Prostate gland (tissue), 2 donors: ENCODE measurements at regions not wholly inside any gene's neighbourhood (a gene's known extent, or its start where the extent isn't known, plus 50 kb on each side); places are given as distances from the start of the nearest gene placed in this dataset.

Experiments used
- DNase-seq: peaks from one replicate; pipeline ENCODE4 v3.0.0-alpha.2; 2019; ENCODE audit warnings: low spot score
- H3K27ac ChIP-seq, 2 donors: fragments of 200-600 bp; sonication (generic); 2 replicates each; pipeline ENCODE4 v1.5.1; 2017 to 2019
- H3K27me3 ChIP-seq: fragments of 200-600 bp; sonication (generic); replicated peaks from 2 replicates; pipeline ENCODE4 v1.5.1; 2019; ENCODE audit not compliant: insufficient read depth
- H3K36me3 ChIP-seq, 2 donors: fragments of 200-600 bp; sonication (generic); 1 replicate in 1 of 2; 2 replicates in 1 of 2; pipeline versions ENCODE4 v1.5.1 to v1.8.1; 2017 to 2019
- H3K4me1 ChIP-seq: fragments of 200-600 bp; sonication (generic); replicated peaks from 2 replicates; pipeline ENCODE4 v1.5.1; 2019
- H3K4me3 ChIP-seq, 2 donors: fragments of 200-600 bp; sonication (generic); 2 replicates each; pipeline ENCODE4 v1.5.1; 2017 to 2019
- H3K9me3 ChIP-seq: fragments of 200-600 bp; sonication (generic); 2 replicates; pipeline ENCODE4 v1.5.1; 2017
- CTCF ChIP-seq, 4 experiments: fragments of 200-600 bp in 2 of 4; fragments of 450-650 bp in 2 of 4; sonication (generic) in 2 of 4; IDR thresholded peaks; 1 replicate in 3 of 4; 2 replicates in 1 of 4; pipeline ENCODE4 v1.5.1; 2016 to 2019; ENCODE audit warnings: antibody characterized with exemption in 4 of 4, mild to moderate bottlenecking in 2 of 4, moderate library complexity in 2 of 4
- POLR2A ChIP-seq: fragments of 450-650 bp; IDR thresholded peaks from one replicate; pipeline ENCODE4 v1.6.1; 2016; ENCODE audit warnings: antibody characterized with exemption, mild to moderate bottlenecking
- POLR2AphosphoS5 ChIP-seq: sonication (generic); formaldehyde crosslinking; IDR thresholded peaks from one replicate; pipeline ENCODE4 v1.6.1; 2017; ENCODE audit warnings: antibody characterized with exemption
- WGBS: methylation state at CpG from one replicate; pipeline ENCODE4 v1.1.5; 2018; 5-methylcytosine and 5-hydroxymethylcytosine counted together
- intact Hi-C: fragments of 100-400 bp; cut with DNase I; formaldehyde crosslinking; loops from one replicate; pipeline ENCODE4 v1.14.2; 2022

DNA sequence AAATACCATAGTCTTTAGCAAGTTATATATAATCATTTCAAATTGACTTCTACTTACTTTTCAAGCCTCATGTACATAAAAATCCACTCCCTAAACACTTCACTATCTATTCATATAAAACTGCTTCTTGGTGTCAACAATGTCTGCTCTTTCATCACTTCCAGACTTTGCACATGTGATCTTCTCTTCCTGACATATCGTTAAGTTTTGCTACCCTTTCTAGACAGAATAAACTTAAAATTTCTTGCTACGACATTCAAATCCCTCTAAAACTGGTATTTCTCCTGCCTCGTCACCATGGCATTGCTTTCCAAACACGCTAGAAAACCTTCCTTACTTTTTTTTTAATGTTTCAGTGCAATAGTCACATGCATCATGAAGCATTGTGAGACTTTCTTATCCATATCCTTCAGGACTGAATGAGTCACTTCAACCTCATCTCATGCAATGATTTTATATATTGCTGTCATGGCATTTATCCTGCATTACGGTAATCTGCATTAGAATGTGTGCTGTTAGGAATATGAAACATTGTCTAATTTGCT lies 122.8 kb downstream of the GMNC start:
- Histone ChIP-seq H3K27me3 (no peaks in the 10 kb centered on the region), H3K9me3 (no peaks in the 10 kb centered on the region), H3K4me1 (no peaks in the 10 kb centered on the region), H3K36me3 (no peaks in the 10 kb centered on the region), H3K27ac (no peak overlapping the region), H3K4me3 (no peak overlapping the region)
- TF ChIP-seq POLR2A (no peak), CTCF (IDR thresholded peaks at IDR 0.05) (no peak), POLR2AphosphoS5 (no peak)
- no peak for DNase-seq
- intact Hi-C loops = no loop called here
- 79% methylated on average over 5 of the region's 5 CpGs for WGBS

- Histone ChIP-seq H3K4me3 (no peak overlapping the region), H3K27ac (no peak overlapping the region), H3K27me3 (no peaks in the 10 kb centered on the region), H3K4me1 (no peaks in the 10 kb centered on the region), H3K9me3 (no peaks in the 10 kb centered on the region), H3K36me3 (no peaks in the 10 kb centered on the region)
- DNase-seq = no peak
- intact Hi-C loops = no loop called here
- WGBS = 92% methylated on average over 2 of the region's 2 CpGs
- TF ChIP-seq POLR2A (no peak), POLR2AphosphoS5 (no peak), CTCF (IDR thresholded peaks at IDR 0.05) (no peak)
Observed at GRCh38 chr3:190738636-190739155, 123.8 kb downstream of the GMNC start.

- DNase-seq = no peak
- Histone ChIP-seq H3K9me3 (no peaks in the 10 kb centered on the region), H3K27ac (no peak overlapping the region), H3K27me3 (no peaks in the 10 kb centered on the region), H3K4me3 (no peak overlapping the region), H3K36me3 (no peaks in the 10 kb centered on the region), H3K4me1 (no peaks in the 10 kb centered on the region)
- TF ChIP-seq CTCF (IDR thresholded peaks at IDR 0.05) (no peak), POLR2AphosphoS5 (no peak), POLR2A (no peak)
- WGBS = 97% methylated on average over 4 of the region's 4 CpGs
- intact Hi-C loops = no loop called here
Observed at GRCh38 chr3:190737446-190737845, 125.0 kb downstream of the GMNC start.

- Histone ChIP-seq H3K27me3 (no peaks in the 10 kb centered on the region), H3K36me3 (no peaks in the 10 kb centered on the region), H3K27ac (no peak overlapping the region), H3K4me3 (no peak overlapping the region), H3K4me1 (no peaks in the 10 kb centered on the region), H3K9me3 (no peaks in the 10 kb centered on the region)
- intact Hi-C loops = no loop called here
- WGBS = 65% methylated on average over 2 of the region's 2 CpGs
- TF ChIP-seq CTCF (IDR thresholded peaks at IDR 0.05) = no peak
- TF ChIP-seq POLR2AphosphoS5 = no peak
- no peak for TF ChIP-seq POLR2A
- DNase-seq = no peak
Observed at GRCh38 chr3:190734490-190734889, 128.0 kb downstream of the GMNC start.

GRCh38 chr3:190733591-190734146 lies 128.8 kb downstream of the GMNC start:
- TF ChIP-seq CTCF (IDR thresholded peaks at IDR 0.05) (no peak), POLR2A (no peak), POLR2AphosphoS5 (no peak)
- no peak overlapping the region for H3K4me3 ChIP-seq
- H3K27ac ChIP-seq = no peak overlapping the region
- DNase-seq = no peak
- H3K36me3 ChIP-seq = no peaks in the 10 kb centered on the region
- H3K9me3 ChIP-seq = no peaks in the 10 kb centered on the region
- intact Hi-C loops = no loop called here
- 69% methylated on average over 1 of the region's 1 CpG for WGBS
- H3K4me1 ChIP-seq = no peaks in the 10 kb centered on the region
- H3K27me3 ChIP-seq = no peaks in the 10 kb centered on the region
